ENCODE measurements at regions not wholly inside any gene's neighbourhood (a gene's known extent, or its start where the extent isn't known, plus 50 kb on each side); places are given as distances from the start of the nearest gene placed in this dataset.

- H3K4me3 ChIP-seq (ENCODE audit: low read depth in 1 of 3, low read length in 3 of 3) = no peak overlapping the region
- no peak overlapping the region for H3K27ac ChIP-seq (ENCODE audit: low read depth in 1 of 2, low read length in 2 of 2)
- H3K9me3 ChIP-seq (ENCODE audit: control insufficient read depth in 4 of 4, low read length in 3 of 4) = no peaks in the 10 kb centered on the region
- H3K27me3 ChIP-seq (ENCODE audit: control insufficient read depth in 4 of 4, insufficient read depth in 4 of 4, low read length in 3 of 4) = peaks cover 0 to 4% (median 2%) of the 10 kb centered on the region in 4 donors
- TF ChIP-seq FOXA1 (IDR thresholded peaks at IDR 0.05) (no peak), YY1 (IDR thresholded peaks at IDR 0.05) (no peak), TAF1 (conservative IDR thresholded peaks at IDR 0.05) (no peak), CTCF (IDR thresholded peaks at IDR 0.05; ENCODE audit: low read depth, low read length, missing input control) (no peak), RXRA (IDR thresholded peaks at IDR 0.05) (no peak), HNF4A (conservative IDR thresholded peaks at IDR 0.05) (no peak), SP1 (IDR thresholded peaks at IDR 0.05) (no peak), FOXA2 (IDR thresholded peaks at IDR 0.05) (no peak), GABPA (IDR thresholded peaks at IDR 0.05 in 1 of 2, conservative IDR thresholded peaks at IDR 0.05 in 1 of 2) (no peak), EGR1 (IDR thresholded peaks at IDR 0.05; ENCODE audit: low read depth in 2 of 2) (no peak), NR2F2 (IDR thresholded peaks at IDR 0.05) (no peak), HNF4G (IDR thresholded peaks at IDR 0.05) (no peak), RAD21 (IDR thresholded peaks at IDR 0.05) (no peak), ATF3 (IDR thresholded peaks at IDR 0.05) (no peak)
- TF ChIP-seq, protein P1, sequence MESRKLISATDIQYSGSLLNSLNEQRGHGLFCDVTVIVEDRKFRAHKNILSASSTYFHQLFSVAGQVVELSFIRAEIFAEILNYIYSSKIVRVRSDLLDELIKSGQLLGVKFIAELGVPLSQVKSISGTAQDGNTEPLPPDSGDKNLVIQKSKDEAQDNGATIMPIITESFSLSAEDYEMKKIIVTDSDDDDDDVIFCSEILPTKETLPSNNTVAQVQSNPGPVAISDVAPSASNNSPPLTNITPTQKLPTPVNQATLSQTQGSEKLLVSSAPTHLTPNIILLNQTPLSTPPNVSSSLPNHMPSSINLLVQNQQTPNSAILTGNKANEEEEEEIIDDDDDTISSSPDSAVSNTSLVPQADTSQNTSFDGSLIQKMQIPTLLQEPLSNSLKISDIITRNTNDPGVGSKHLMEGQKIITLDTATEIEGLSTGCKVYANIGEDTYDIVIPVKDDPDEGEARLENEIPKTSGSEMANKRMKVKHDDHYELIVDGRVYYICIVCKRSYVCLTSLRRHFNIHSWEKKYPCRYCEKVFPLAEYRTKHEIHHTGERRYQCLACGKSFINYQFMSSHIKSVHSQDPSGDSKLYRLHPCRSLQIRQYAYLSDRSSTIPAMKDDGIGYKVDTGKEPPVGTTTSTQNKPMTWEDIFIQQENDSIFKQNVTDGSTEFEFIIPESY (IDR thresholded peaks at IDR 0.05) = no peak
- TF ChIP-seq, protein P2, sequence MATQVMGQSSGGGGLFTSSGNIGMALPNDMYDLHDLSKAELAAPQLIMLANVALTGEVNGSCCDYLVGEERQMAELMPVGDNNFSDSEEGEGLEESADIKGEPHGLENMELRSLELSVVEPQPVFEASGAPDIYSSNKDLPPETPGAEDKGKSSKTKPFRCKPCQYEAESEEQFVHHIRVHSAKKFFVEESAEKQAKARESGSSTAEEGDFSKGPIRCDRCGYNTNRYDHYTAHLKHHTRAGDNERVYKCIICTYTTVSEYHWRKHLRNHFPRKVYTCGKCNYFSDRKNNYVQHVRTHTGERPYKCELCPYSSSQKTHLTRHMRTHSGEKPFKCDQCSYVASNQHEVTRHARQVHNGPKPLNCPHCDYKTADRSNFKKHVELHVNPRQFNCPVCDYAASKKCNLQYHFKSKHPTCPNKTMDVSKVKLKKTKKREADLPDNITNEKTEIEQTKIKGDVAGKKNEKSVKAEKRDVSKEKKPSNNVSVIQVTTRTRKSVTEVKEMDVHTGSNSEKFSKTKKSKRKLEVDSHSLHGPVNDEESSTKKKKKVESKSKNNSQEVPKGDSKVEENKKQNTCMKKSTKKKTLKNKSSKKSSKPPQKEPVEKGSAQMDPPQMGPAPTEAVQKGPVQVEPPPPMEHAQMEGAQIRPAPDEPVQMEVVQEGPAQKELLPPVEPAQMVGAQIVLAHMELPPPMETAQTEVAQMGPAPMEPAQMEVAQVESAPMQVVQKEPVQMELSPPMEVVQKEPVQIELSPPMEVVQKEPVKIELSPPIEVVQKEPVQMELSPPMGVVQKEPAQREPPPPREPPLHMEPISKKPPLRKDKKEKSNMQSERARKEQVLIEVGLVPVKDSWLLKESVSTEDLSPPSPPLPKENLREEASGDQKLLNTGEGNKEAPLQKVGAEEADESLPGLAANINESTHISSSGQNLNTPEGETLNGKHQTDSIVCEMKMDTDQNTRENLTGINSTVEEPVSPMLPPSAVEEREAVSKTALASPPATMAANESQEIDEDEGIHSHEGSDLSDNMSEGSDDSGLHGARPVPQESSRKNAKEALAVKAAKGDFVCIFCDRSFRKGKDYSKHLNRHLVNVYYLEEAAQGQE (IDR thresholded peaks at IDR 0.05) = no peak
- TF ChIP-seq, protein P3, sequence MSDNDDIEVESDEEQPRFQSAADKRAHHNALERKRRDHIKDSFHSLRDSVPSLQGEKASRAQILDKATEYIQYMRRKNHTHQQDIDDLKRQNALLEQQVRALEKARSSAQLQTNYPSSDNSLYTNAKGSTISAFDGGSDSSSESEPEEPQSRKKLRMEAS (IDR thresholded peaks at IDR 0.05) = no peak
- WGBS = 63% methylated on average over 4 of the region's 4 CpGs
- no peak overlapping the region for H3K9ac ChIP-seq (ENCODE audit: low read depth in 1 of 2, low read length in 2 of 2)
- no peaks in the 10 kb centered on the region for H3K36me3 ChIP-seq (ENCODE audit: control insufficient read depth in 4 of 4, insufficient read depth in 3 of 4, low read depth in 1 of 4, low read length in 3 of 4)
- H3K4me1 ChIP-seq (ENCODE audit: control insufficient read depth in 4 of 4, insufficient read depth in 4 of 4, low read length in 3 of 4) = no peaks in the 10 kb centered on the region
- DNase-seq (ENCODE audit: low spot score) = no peak
Observed at GRCh38 chr2:176561706-176562105, 292.5 kb downstream of the MTX2 start.
